Chondrocyte (in vitro differentiated cells): ENCODE measurements at regions not wholly inside any gene's neighbourhood (a gene's known extent, or its start where the extent isn't known, plus 50 kb on each side); places are given as distances from the start of the nearest gene placed in this dataset.

ENCODE experiments used
- DNase-seq: peaks from one replicate; pipeline ENCODE4 v3.0.0; 2021; ENCODE audit warnings: mixed read lengths, low spot score
- H3K27ac Mint-ChIP-seq: one replicate; pipeline ENCODE4 v1.8.0; 2021; ENCODE audit warnings: mild to moderate bottlenecking, moderate library complexity, mixed read lengths; ENCODE audit not compliant: unreplicated experiment
- H3K27me3 Mint-ChIP-seq: 2 replicates; pipeline ENCODE4 v1.8.0; 2021; ENCODE audit warnings: low read depth, mixed read lengths
- H3K36me3 Mint-ChIP-seq: 2 replicates; pipeline ENCODE4 v1.8.0; 2021; ENCODE audit warnings: low read depth, mixed read lengths
- H3K4me1 Mint-ChIP-seq: 2 replicates; pipeline ENCODE4 v1.8.0; 2021; ENCODE audit warnings: low read depth, mild to moderate bottlenecking, mixed read lengths
- H3K4me3 Mint-ChIP-seq: one replicate; pipeline ENCODE4 v1.8.0; 2021; ENCODE audit warnings: mild to moderate bottlenecking, moderate library complexity, mixed read lengths; ENCODE audit not compliant: unreplicated experiment
- H3K9me3 Mint-ChIP-seq: 2 replicates; pipeline ENCODE4 v1.8.0; 2021; ENCODE audit warnings: low read depth, mixed read lengths
- CTCF ChIP-seq: fragments of 200-600 bp; sonication (generic); IDR thresholded peaks from 2 replicates; pipeline ENCODE4 v1.5.0; 2021; ENCODE audit warnings: antibody characterized with exemption, mild to moderate bottlenecking, moderate library complexity

DNA sequence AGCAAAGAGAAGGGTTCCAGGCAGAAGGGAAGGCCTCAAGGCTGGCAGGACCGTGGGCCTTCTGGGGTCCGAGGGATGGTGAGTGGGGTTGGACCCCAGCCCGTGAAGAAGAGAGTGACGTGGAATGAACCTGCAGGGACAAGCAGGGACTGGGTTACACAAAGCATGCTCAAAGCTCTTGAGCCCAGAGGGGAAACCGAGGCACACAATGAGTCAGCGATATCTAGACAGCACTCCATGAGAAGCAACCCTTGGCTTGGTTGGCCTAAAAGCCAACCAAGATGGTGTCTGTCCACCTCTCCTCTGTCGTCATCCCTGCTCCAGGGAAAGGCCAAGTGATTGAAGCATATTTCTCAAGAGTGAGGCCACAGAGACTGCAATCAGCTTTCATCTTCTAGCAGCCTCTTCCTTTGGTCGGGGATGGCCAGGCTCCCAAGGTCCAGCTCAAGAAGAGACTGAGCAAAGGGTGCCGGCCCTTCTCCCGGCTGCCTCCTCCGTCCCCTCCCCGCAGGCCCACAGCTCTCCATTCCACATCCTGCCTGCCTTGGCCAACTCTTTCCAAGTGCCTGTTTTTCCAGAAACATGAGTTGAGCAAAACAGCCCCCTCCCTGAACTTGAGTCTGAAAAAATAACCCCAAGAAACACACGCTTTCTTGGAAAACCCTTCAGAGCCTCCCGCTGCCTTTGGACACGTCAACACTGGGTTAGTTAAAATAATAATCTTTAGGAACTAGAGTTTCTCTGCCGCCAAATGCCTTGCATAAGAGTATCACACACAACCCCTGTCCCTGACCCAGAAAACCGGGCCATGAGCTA lies 556.6 kb downstream of the MIAT start:
- no peaks in the 10 kb centered on the region for H3K27me3 Mint-ChIP-seq
- peak overlapping the region; percentile 98 for H3K27ac Mint-ChIP-seq
- peaks cover 9% of the 10 kb centered on the region for H3K36me3 Mint-ChIP-seq
- H3K9me3 Mint-ChIP-seq = no peaks in the 10 kb centered on the region
- TF ChIP-seq CTCF = no peak
- DNase-seq = no peak
- no peak overlapping the region for H3K4me3 Mint-ChIP-seq
- peaks cover 70% of the 10 kb centered on the region for H3K4me1 Mint-ChIP-seq

DNA sequence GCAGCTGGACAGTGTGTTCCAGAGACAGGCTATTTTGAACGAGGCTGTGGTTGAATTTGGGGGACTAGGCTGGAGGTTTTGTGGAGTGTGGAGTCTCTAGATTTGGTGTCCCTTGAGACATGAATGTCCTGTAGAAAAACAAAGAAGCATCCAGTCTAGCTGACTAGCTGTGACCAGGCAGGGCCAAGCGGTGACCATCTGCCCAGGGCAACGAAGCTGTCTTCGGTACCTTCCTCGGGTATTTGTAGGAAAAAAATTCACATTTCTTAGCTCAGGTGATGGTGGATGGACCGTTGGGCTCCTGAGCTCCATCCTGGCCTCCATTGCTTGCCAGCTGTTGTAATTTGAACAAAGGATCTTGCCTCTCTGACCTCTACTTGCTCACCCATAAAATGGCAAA lies 557.3 kb downstream of the MIAT start:
- TF ChIP-seq CTCF = no peak
- no peak for DNase-seq
- no peak overlapping the region for H3K4me3 Mint-ChIP-seq
- peaks cover 9% of the 10 kb centered on the region for H3K36me3 Mint-ChIP-seq
- peaks cover 65% of the 10 kb centered on the region for H3K4me1 Mint-ChIP-seq
- no peaks in the 10 kb centered on the region for H3K27me3 Mint-ChIP-seq
- H3K9me3 Mint-ChIP-seq = no peaks in the 10 kb centered on the region
- peak overlapping the region; percentile 98 for H3K27ac Mint-ChIP-seq

DNA sequence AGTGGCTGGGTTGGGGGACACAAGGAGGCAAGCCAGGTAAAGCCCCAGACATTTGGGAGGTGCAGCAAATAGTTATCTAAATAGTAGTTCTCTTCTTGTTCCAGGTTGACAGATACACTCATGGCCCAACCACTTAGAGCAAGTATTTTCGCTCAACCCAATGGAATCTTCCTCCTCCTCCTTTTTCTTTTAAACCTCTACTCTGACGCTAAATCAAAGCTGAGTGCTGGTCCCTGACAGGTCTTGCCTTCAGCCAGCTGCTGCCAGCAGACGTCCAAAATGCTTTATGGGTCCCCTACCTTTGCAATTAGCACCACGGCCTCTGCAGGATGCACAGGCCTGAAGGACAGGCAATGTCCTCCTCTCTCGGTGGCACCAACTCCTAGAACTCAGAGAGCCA lies 558.5 kb downstream of the MIAT start:
- no peak for TF ChIP-seq CTCF
- no peaks in the 10 kb centered on the region for H3K9me3 Mint-ChIP-seq
- peaks cover 65% of the 10 kb centered on the region for H3K4me1 Mint-ChIP-seq
- no peaks in the 10 kb centered on the region for H3K27me3 Mint-ChIP-seq
- no peak for DNase-seq
- H3K36me3 Mint-ChIP-seq = peaks cover 12% of the 10 kb centered on the region
- H3K27ac Mint-ChIP-seq = peak overlapping the region; percentile 25
- H3K4me3 Mint-ChIP-seq = no peak overlapping the region

- DNase-seq = no peak
- Mint-ChIP-seq H3K27me3 (no peaks in the 10 kb centered on the region), H3K27ac (peak overlapping the region; percentile 5), H3K36me3 (peaks cover 12% of the 10 kb centered on the region), H3K4me1 (peaks cover 65% of the 10 kb centered on the region), H3K9me3 (no peaks in the 10 kb centered on the region), H3K4me3 (no peak overlapping the region)
- no peak for TF ChIP-seq CTCF
These were observed 559.1 kb downstream of the MIAT start for GRCh38 chr22:27216444-27216843.

DNA sequence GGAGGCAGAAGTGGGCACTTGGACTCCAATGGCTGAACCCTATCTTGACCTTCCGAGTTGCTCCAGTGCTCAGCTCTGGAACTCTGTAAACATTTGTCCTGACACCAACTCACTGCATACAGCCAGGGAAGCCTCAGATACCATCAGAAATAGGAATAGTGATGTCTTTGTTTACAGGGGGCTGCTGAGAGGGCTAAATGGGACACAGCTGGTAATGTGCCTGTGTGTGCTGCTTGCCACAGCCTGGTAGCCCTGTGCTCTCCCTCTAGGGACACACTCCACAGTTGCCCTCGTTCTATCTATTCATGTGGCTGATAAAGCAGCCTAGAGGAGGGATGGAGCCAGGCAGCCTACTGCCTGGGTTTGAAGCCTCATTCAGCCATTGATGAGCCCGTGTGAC lies 559.8 kb downstream of the MIAT start:
- Mint-ChIP-seq H3K27me3 (no peaks in the 10 kb centered on the region), H3K4me1 (peaks cover 59% of the 10 kb centered on the region), H3K36me3 (peaks cover 12% of the 10 kb centered on the region), H3K9me3 (no peaks in the 10 kb centered on the region), H3K4me3 (no peak overlapping the region), H3K27ac (no peak overlapping the region)
- no peak for TF ChIP-seq CTCF
- DNase-seq = no peak
